Body of pancreas (tissue), 4 donors: ENCODE measurements at regions not wholly inside any gene's neighbourhood (a gene's known extent, or its start where the extent isn't known, plus 50 kb on each side); places are given as distances from the start of the nearest gene placed in this dataset.

Experiments used
- CTCF ChIP-seq, 7 experiments: fragments of 450-650 bp in 4 of 7; fragments of 200-600 bp in 3 of 7; sonication (generic) in 3 of 7; IDR thresholded peaks; one replicate each; pipeline ENCODE4 v1.5.1; 2016 to 2019; ENCODE audit warnings: antibody characterized with exemption in 7 of 7
- POLR2A ChIP-seq, 3 donors: fragments of 450-650 bp; IDR thresholded peaks; one replicate each; pipeline ENCODE4 v1.6.1; 2016; ENCODE audit warnings: antibody characterized with exemption in 3 of 3, mild to moderate bottlenecking in 2 of 3

DNA sequence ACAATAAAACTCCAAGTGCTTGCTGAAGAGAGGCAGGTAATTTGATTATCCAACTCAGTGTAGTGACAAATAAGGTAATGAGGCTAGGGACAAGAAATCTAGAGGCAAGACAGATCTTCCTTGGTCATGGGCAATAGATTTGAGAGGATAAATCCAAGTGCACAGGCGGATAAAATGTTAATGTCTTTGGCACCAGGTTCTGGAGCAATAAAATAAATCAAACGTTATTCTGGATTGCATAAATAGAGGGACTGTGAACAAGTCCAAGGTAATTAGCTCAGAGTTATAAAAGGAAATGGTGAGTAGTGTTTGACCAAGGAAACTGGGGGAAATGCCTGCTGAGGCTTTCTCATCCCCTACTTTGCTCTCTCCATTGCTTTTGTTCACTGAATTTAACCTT is 329.3 kb upstream of the PROX1 start:
- TF ChIP-seq CTCF (IDR thresholded peaks at IDR 0.05) (no peak), POLR2A (IDR thresholded peaks at IDR 0.05) (no peak)
